NB4 (cell line): ENCODE measurements at regions not wholly inside any gene's neighbourhood (a gene's known extent, or its start where the extent isn't known, plus 50 kb on each side); places are given as distances from the start of the nearest gene placed in this dataset.

Experiments
- DNase-seq: peaks from one replicate; pipeline ENCODE4 v3.0.0; 2010; ENCODE audit warnings: low read depth
- H3K4me3 ChIP-seq: one replicate; pipeline ENCODE4 v1.5.1; 2011; ENCODE audit warnings: mild to moderate bottlenecking, low read depth, low read length, moderate library complexity
- CTCF ChIP-seq: IDR thresholded peaks from one replicate; pipeline ENCODE4 v1.5.1; 2012; ENCODE audit warnings: low read depth, low read length
- MAX ChIP-seq: IDR thresholded peaks from 2 replicates; pipeline ENCODE4 v1.6.1; 2011; ENCODE audit warnings: low read depth, low read length
- MYC ChIP-seq: IDR thresholded peaks from 2 replicates; pipeline ENCODE4 v1.6.1; 2011; ENCODE audit warnings: low read depth, low read length
- POLR2A ChIP-seq: IDR thresholded peaks from 2 replicates; pipeline ENCODE4 v1.6.1; 2011; ENCODE audit warnings: mild to moderate bottlenecking; ENCODE audit not compliant: insufficient read length; ENCODE audit errors: extremely low read depth

GRCh38 chr2:51297488-51297887 lies 265.6 kb upstream of the NRXN1 start:
- DNase-seq = no peak
- TF ChIP-seq MAX (no peak), POLR2A (no peak), MYC (no peak), CTCF (no peak)
- H3K4me3 ChIP-seq = no peak overlapping the region

- TF ChIP-seq MYC (no peak), MAX (no peak), CTCF (no peak), POLR2A (no peak)
- no peak overlapping the region for H3K4me3 ChIP-seq
- no peak for DNase-seq
Measured at GRCh38 chr2:51293566-51294200, 261.8 kb upstream of the NRXN1 start.

- TF ChIP-seq CTCF = no peak
- no peak for TF ChIP-seq POLR2A
- no peak for TF ChIP-seq MAX
- no peak for TF ChIP-seq MYC
- DNase-seq = no peak
- H3K4me3 ChIP-seq = no peak overlapping the region
Measured at GRCh38 chr2:51291762-51292551, 260.0 kb upstream of the NRXN1 start.

GRCh38 chr2:51290725-51291124 lies 258.8 kb upstream of the NRXN1 start:
- TF ChIP-seq POLR2A = no peak
- no peak for TF ChIP-seq MYC
- TF ChIP-seq CTCF = no peak
- no peak for TF ChIP-seq MAX
- no peak overlapping the region for H3K4me3 ChIP-seq
- no peak for DNase-seq

GRCh38 chr2:51289045-51289444 lies 257.1 kb upstream of the NRXN1 start:
- no peak overlapping the region for H3K4me3 ChIP-seq
- TF ChIP-seq MAX = no peak
- TF ChIP-seq MYC = no peak

GRCh38 chr2:51268191-51268590 lies 236.3 kb upstream of the NRXN1 start:
- no peak for DNase-seq
- H3K4me3 ChIP-seq = no peak overlapping the region
- TF ChIP-seq MYC (no peak), POLR2A (no peak), CTCF (no peak), MAX (no peak)

More at GRCh38 chr2:51289045-51289444, 257.1 kb upstream of the NRXN1 start:
- DNase-seq = no peak
